BLaER1 (cell line): ENCODE measurements at regions not wholly inside any gene's neighbourhood (a gene's known extent, or its start where the extent isn't known, plus 50 kb on each side); places are given as distances from the start of the nearest gene placed in this dataset.
"Not testable (repeated sequence)": the region's sequence is repeated elsewhere in the genome, so short reads cannot be mapped to it uniquely, and the experiment has no call there.

Experiments used
- H3K27ac ChIP-seq: shearing (Covaris generic); formaldehyde crosslinking; 2 replicates; pipeline ENCODE4 v1.8.1; 2022
- H3K27me3 ChIP-seq: shearing (Covaris generic); formaldehyde crosslinking; 2 replicates; pipeline ENCODE4 v1.8.1; 2022
- H3K36me3 ChIP-seq: shearing (Covaris generic); formaldehyde crosslinking; 2 replicates; pipeline ENCODE4 v1.8.1; 2022
- H3K4me1 ChIP-seq: shearing (Covaris generic); formaldehyde crosslinking; 2 replicates; pipeline ENCODE4 v1.8.1; 2022
- H3K4me2 ChIP-seq: shearing (Covaris generic); formaldehyde crosslinking; 2 replicates; pipeline ENCODE4 v1.8.1; 2022
- H3K4me3 ChIP-seq: shearing (Covaris generic); formaldehyde crosslinking; 2 replicates; pipeline ENCODE4 v1.8.1; 2022
- H3K9ac ChIP-seq: shearing (Covaris generic); formaldehyde crosslinking; 2 replicates; pipeline ENCODE4 v1.8.1; 2022
- H3K9me3 ChIP-seq: shearing (Covaris generic); formaldehyde crosslinking; 2 replicates; pipeline ENCODE4 v1.8.1; 2022
- H4K20me1 ChIP-seq: shearing (Covaris generic); formaldehyde crosslinking; 2 replicates; pipeline ENCODE4 v1.8.1; 2022
- Cebpa-rat ChIP-seq: shearing (Covaris generic); IDR thresholded peaks from 2 replicates; pipeline ENCODE4 v1.8.1; 2022

DNA sequence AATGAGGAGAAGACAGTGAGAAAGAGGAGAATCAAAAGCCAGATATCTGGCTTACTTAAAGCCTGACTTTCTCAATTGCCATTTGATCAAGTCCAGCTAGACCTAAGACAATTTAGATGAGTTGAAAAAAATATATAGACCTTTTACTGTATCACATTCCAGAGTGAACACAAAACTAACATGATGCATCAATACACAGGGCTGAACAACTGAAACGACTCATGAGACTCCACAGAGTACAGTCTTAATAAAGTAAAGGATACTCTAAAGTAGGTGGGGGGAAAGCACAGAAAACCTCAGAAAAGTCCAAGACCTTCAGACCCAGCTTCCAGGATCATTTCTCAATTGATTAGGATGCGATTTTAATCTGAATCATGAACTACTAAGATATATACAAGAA, 95.3 kb upstream of the OR9G4 start:
- Histone ChIP-seq H3K9ac (no peak overlapping the region), H3K27ac (no peak overlapping the region), H3K4me2 (no peak overlapping the region), H3K9me3 (0 out of 2 replicates have a peak, but pooled peaks cover 5% of the 10 kb centered on the region), H3K4me3 (no peak overlapping the region), H3K27me3 (no peaks in the 10 kb centered on the region), H3K36me3 (no peaks in the 10 kb centered on the region), H3K4me1 (0 out of 2 replicates have a peak, but pooled peaks cover 4% of the 10 kb centered on the region), H4K20me1 (no peaks in the 10 kb centered on the region)
- TF ChIP-seq Cebpa-rat = no peak

DNA sequence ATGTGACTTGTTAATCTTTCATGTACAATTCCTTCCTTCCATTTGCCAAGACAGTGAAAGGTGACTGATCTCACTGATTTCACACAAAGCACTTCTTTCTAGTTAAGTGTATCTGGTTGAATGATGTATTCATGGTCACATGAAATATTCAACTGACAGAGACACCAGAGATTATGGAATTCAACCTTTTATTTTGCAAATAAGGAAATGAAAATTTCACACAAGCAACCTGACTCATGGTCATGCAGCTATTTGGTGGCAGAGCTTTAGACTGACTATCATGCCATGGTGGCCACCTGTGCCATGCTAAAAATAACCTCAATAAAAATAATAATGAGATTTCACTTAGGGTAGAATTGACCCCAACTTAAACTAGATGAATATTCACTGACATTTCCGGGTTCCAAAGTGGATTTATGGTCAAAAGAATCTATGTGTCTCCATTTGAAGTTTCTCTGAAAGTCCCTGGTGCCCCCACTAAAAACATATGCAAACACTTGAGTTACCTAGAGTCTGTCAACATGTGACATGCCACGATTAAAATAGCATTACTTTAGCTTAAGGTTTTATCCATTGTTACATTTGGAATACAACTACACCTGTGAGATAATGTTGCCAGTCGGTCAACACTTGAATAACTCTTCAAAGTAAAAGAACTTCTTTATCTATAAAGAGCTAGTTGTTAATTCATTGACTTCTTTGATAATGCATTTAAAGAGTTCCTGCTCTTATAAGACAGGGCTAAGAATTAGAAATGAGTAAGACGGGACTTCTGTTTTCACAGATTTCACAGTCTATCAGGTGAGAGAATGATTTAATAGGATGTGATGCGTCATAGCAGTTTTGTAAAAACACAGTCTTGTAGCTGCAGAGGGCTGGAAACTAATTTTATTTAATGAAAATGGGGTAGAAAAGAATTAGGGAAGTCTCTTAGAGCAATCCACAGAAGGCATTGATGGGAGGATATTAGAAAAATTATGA, 94.6 kb upstream of the OR9G4 start:
- Histone ChIP-seq H3K9me3 (0 out of 2 replicates have a peak, but pooled peaks cover 5% of the 10 kb centered on the region), H3K9ac (no peak overlapping the region), H3K4me3 (no peak overlapping the region), H3K4me2 (no peak overlapping the region), H3K36me3 (no peaks in the 10 kb centered on the region), H4K20me1 (no peaks in the 10 kb centered on the region), H3K27me3 (no peaks in the 10 kb centered on the region), H3K4me1 (0 out of 2 replicates have a peak, but pooled peaks cover 4% of the 10 kb centered on the region), H3K27ac (no peak overlapping the region)
- TF ChIP-seq Cebpa-rat = no peak

DNA sequence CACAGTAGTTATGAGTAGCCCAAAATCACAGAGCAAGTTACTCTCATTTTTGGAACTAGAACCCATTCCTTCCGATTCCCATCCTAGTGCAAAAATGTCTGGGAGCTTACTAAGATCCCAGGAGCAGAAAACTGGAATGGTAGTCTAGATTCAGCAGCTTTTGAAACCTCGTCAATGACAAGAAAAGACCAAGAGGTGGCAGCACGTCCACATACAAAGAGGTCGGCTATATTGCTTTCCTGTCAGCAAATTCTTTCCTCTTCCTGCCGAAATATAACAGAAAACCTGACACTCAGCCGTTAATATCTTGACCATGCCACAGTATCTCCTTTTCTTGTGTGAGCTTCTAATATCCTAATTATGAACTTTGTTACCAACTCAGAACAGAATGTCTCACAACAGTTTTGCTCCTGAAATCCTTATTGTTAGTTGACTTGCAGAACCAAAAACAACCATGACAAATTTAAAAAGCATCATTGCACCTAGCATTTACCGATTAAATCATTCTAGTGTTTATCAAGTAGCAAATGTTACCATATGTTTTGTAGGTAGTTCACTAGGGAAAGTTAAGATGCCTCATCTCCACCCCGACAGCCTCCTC, 92.8 kb upstream of the OR9G4 start:
- H3K4me3 ChIP-seq = no peak overlapping the region
- H3K4me2 ChIP-seq = peak overlapping the region; percentile 18; the same call in 1 of the 2 replicates
- H3K4me1 ChIP-seq = 0 out of 2 replicates have a peak, but pooled peaks cover 4% of the 10 kb centered on the region
- H3K9ac ChIP-seq = no peak overlapping the region
- H4K20me1 ChIP-seq = no peaks in the 10 kb centered on the region
- no peaks in the 10 kb centered on the region for H3K36me3 ChIP-seq
- H3K27me3 ChIP-seq = no peaks in the 10 kb centered on the region
- 0 out of 2 replicates have a peak, but pooled peaks cover 5% of the 10 kb centered on the region for H3K9me3 ChIP-seq
- no peak for TF ChIP-seq Cebpa-rat
- no peak overlapping the region for H3K27ac ChIP-seq

DNA sequence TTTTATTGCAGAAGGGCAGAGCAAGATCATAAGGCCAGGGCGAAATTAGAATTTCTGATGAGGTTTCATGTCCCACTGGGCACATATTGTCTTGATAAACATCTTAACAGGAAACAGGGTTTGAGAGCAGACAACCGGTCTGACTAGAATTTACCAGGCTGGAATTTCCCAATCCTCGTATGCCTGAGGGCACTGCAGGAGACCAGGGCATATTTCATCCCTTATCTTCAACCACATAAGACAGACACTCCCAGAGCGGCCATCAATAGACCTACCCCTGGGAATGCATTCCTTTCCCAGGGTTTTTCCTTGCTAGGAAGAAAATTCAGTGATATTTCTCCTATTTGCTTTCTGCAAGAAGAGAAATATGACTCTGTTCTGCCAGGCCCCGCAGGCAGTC, 78.9 kb upstream of the OR9G4 start:
- H3K4me1 ChIP-seq, H3K27me3 ChIP-seq, H3K9ac ChIP-seq, H4K20me1 ChIP-seq, H3K4me2 ChIP-seq, H3K27ac ChIP-seq, H3K4me3 ChIP-seq, H3K36me3 ChIP-seq: not testable (repeated sequence)
- peaks cover 35% of the 10 kb centered on the region for H3K9me3 ChIP-seq

DNA sequence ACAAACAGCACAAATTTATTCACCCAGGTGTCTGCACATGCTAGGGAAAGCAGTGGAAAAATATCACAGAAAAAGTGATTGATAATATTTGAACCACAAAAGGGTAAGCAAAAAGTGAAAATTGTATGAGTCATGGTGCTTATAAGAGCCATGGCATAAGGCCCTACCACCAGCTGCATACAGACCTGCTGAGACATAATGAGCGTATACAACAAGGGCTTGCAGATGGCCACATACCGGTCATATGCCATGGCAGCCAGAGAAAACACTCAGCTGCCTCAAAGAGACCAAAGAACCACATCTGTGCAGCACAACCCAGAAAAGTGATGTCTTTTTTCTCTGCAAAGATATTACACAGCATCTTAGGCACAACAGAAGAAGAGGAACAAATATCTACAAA, 71.4 kb upstream of the OR9G4 start:
- Histone ChIP-seq H3K9ac (no peak overlapping the region), H4K20me1 (no peaks in the 10 kb centered on the region), H3K4me3 (no peak overlapping the region), H3K4me2 (no peak overlapping the region), H3K27ac (no peak overlapping the region), H3K4me1 (no peaks in the 10 kb centered on the region), H3K9me3 (no peaks in the 10 kb centered on the region), H3K27me3 (no peaks in the 10 kb centered on the region), H3K36me3 (no peaks in the 10 kb centered on the region)
- no peak for TF ChIP-seq Cebpa-rat

DNA sequence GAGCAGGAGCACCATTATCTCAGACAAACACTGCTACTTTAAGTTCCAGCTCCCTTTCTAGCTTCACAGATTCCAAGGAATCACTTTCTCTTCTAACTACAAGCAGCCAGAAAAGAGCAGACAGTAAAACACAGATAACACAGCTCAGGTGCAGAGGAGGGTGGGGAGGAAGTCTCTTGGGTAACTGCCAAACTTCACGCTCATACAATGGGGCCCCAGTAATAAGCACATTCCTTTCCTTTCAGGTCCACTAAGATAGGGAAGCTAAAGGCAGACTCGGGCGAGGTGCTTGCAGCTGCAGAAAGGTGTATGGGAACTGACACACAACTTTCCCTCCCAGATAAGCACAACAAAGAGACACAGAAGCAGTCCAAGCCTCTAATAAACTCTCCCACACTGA, 69.2 kb upstream of the OR9G4 start:
- no peaks in the 10 kb centered on the region for H3K36me3 ChIP-seq
- H3K4me3 ChIP-seq = no peak overlapping the region
- no peak for TF ChIP-seq Cebpa-rat
- H3K4me2 ChIP-seq = no peak overlapping the region
- no peaks in the 10 kb centered on the region for H3K9me3 ChIP-seq
- no peaks in the 10 kb centered on the region for H4K20me1 ChIP-seq
- H3K27me3 ChIP-seq = no peaks in the 10 kb centered on the region
- H3K4me1 ChIP-seq = no peaks in the 10 kb centered on the region
- H3K9ac ChIP-seq = no peak overlapping the region
- H3K27ac ChIP-seq = no peak overlapping the region

DNA sequence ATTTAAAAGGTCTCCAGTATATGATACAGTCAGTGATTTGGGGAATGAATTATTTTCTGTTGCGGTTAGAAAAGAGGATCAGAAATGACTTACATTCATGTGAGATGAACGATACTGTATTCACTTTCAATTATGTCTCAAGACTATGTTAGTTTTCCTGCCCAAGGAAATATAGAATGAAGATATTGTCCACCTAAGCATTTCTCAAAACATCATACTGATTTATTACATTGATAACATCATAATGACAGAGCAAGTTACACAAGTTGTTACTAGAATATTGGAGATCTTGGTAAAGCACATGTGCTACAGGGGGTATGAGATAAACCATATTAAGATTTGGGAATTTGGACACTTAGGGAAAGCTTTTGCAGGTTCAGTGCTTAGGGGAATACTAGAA, 67.8 kb upstream of the OR9G4 start:
- H3K36me3 ChIP-seq = no peaks in the 10 kb centered on the region
- H3K27me3 ChIP-seq = no peaks in the 10 kb centered on the region
- no peak overlapping the region for H3K4me3 ChIP-seq
- H3K4me2 ChIP-seq = no peak overlapping the region
- no peak overlapping the region for H3K27ac ChIP-seq
- H4K20me1 ChIP-seq = no peaks in the 10 kb centered on the region
- no peak overlapping the region for H3K9ac ChIP-seq
- no peaks in the 10 kb centered on the region for H3K4me1 ChIP-seq
- H3K9me3 ChIP-seq = no peaks in the 10 kb centered on the region
- TF ChIP-seq Cebpa-rat = no peak

DNA sequence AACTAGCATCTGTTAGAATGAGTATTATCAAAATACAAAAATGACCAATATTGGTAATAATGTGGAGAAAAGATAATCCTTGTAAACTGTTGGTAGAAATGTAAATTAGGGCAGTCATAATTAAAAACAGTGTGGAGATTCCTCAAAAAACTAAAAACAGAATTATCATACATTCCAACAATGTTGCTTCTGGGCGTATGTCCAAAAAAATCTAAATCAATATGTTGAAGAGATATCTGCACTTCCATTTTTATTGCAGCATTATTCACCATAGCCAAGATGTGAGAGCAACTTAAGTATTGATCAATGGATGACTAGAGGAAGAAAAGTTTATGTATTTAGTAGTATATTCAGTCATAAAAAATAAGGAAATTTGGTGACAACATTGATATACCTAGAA, 59.8 kb upstream of the OR9G4 start:
- no peak overlapping the region for H3K4me3 ChIP-seq
- no peak overlapping the region for H3K27ac ChIP-seq
- no peak overlapping the region for H3K4me2 ChIP-seq
- no peaks in the 10 kb centered on the region for H3K36me3 ChIP-seq
- H3K27me3 ChIP-seq = no peaks in the 10 kb centered on the region
- no peaks in the 10 kb centered on the region for H3K4me1 ChIP-seq
- H4K20me1 ChIP-seq = no peaks in the 10 kb centered on the region
- no peak overlapping the region for H3K9ac ChIP-seq
- no peaks in the 10 kb centered on the region for H3K9me3 ChIP-seq
- TF ChIP-seq Cebpa-rat = no peak

DNA sequence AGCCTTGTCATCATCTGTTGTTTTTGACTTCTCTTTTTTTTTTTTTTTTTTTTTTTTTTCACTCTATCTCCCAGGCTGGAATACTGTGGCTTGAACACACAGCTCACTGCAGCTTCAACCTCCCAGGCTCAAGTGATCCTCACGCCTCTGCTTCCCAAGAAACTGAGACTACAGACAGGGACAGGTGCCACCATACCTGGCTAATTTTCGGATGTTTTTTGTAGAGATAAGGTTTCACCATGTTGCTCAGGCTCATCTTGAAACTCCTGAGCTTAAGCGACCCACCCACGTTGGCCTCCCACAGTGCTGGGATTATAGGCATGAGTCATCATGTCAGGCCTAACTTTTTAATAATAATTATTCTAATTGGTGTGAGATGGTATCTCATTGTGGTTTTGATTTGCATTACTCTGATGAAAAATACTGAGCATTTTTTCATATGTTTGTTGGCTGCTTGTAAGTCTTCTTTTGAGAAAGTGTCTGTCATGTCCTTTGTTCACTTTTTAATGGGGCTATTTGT, 51.3 kb upstream of the OR9G4 start:
- H3K27me3 ChIP-seq = no peaks in the 10 kb centered on the region
- H3K4me3 ChIP-seq = no peak overlapping the region
- no peaks in the 10 kb centered on the region for H3K36me3 ChIP-seq
- no peak overlapping the region for H3K9ac ChIP-seq
- TF ChIP-seq Cebpa-rat = no peak
- H4K20me1 ChIP-seq = no peaks in the 10 kb centered on the region
- no peaks in the 10 kb centered on the region for H3K9me3 ChIP-seq
- H3K4me1 ChIP-seq = no peaks in the 10 kb centered on the region
- no peak overlapping the region for H3K27ac ChIP-seq
- no peak overlapping the region for H3K4me2 ChIP-seq
